Astrocyte (in vitro differentiated cells and primary cell): ENCODE measurements at regions not wholly inside any gene's neighbourhood (a gene's known extent, or its start where the extent isn't known, plus 50 kb on each side); places are given as distances from the start of the nearest gene placed in this dataset.
"Not testable (repeated sequence)": the region's sequence is repeated elsewhere in the genome, so short reads cannot be mapped to it uniquely, and the experiment has no call there.

ENCODE experiments used
- EZH2 ChIP-seq: IDR thresholded peaks from 2 replicates; pipeline ENCODE4 v1.6.1; 2012; ENCODE audit warnings: mild to moderate bottlenecking, low read length, inconsistent platforms; ENCODE audit not compliant: insufficient read depth
- TF ChIP-seq, protein P1 (sequence below): IDR thresholded peaks from 2 replicates; pipeline ENCODE4 v1.5.1; 2011; ENCODE audit warnings: low read depth, mild to moderate bottlenecking, inconsistent platforms, low read length, moderate library complexity; ENCODE audit not compliant: insufficient read depth

- TF ChIP-seq, protein P1, sequence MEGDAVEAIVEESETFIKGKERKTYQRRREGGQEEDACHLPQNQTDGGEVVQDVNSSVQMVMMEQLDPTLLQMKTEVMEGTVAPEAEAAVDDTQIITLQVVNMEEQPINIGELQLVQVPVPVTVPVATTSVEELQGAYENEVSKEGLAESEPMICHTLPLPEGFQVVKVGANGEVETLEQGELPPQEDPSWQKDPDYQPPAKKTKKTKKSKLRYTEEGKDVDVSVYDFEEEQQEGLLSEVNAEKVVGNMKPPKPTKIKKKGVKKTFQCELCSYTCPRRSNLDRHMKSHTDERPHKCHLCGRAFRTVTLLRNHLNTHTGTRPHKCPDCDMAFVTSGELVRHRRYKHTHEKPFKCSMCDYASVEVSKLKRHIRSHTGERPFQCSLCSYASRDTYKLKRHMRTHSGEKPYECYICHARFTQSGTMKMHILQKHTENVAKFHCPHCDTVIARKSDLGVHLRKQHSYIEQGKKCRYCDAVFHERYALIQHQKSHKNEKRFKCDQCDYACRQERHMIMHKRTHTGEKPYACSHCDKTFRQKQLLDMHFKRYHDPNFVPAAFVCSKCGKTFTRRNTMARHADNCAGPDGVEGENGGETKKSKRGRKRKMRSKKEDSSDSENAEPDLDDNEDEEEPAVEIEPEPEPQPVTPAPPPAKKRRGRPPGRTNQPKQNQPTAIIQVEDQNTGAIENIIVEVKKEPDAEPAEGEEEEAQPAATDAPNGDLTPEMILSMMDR = not testable (repeated sequence)
- not testable (repeated sequence) for TF ChIP-seq EZH2
Measured at GRCh38 chr17:63091909-63092308, 125.9 kb downstream of the TANC2 start.
